ENCODE measurements at regions not wholly inside any gene's neighbourhood (a gene's known extent, or its start where the extent isn't known, plus 50 kb on each side); places are given as distances from the start of the nearest gene placed in this dataset.

DNA sequence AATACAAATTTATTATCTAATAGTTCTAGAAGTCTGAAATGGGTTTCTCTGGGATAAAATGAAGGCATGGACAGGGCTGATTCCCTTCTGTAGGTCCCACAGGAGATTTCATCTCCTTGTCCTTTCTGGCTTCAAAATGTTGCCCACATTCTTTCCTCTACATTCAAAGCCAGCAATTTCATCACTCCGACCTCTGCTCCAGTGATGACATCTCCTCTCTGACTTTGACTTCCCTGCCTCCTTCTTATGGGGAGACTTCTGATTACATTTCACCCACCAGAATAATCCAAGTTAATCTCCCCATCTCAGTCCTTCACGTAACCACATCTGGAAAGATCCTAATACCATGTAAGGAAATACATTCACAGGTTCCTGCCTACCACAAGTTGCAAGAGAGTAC, 358.0 kb upstream of the C1orf87 start:
- TF ChIP-seq, protein P1, sequence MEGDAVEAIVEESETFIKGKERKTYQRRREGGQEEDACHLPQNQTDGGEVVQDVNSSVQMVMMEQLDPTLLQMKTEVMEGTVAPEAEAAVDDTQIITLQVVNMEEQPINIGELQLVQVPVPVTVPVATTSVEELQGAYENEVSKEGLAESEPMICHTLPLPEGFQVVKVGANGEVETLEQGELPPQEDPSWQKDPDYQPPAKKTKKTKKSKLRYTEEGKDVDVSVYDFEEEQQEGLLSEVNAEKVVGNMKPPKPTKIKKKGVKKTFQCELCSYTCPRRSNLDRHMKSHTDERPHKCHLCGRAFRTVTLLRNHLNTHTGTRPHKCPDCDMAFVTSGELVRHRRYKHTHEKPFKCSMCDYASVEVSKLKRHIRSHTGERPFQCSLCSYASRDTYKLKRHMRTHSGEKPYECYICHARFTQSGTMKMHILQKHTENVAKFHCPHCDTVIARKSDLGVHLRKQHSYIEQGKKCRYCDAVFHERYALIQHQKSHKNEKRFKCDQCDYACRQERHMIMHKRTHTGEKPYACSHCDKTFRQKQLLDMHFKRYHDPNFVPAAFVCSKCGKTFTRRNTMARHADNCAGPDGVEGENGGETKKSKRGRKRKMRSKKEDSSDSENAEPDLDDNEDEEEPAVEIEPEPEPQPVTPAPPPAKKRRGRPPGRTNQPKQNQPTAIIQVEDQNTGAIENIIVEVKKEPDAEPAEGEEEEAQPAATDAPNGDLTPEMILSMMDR (IDR thresholded peaks at IDR 0.05), result no peak
- TF ChIP-seq POLR2A (IDR thresholded peaks at IDR 0.05), result no peak
